Epithelial cell of esophagus (primary cell): ENCODE measurements at regions not wholly inside any gene's neighbourhood (a gene's known extent, or its start where the extent isn't known, plus 50 kb on each side); places are given as distances from the start of the nearest gene placed in this dataset.
A peak's percentile ranks its signal among the peaks of the same experiment; 100 is the strongest.

ENCODE experiments used
- DNase-seq: peaks from one replicate; pipeline ENCODE4 v3.0.0; 2010; ENCODE audit warnings: low read depth
- H3K4me3 ChIP-seq: 2 replicates; pipeline ENCODE4 v1.5.1; 2011; ENCODE audit warnings: mild to moderate bottlenecking, low read length, control low read depth
- CTCF ChIP-seq: IDR thresholded peaks from 2 replicates; pipeline ENCODE4 v1.5.1; 2011; ENCODE audit warnings: low read depth, mild to moderate bottlenecking, low read length, control low read depth, inconsistent platforms; ENCODE audit not compliant: insufficient read depth; ENCODE audit errors: missing control alignments

GRCh38 chrX:131821945-131822622, 201.0 kb upstream of the STK26 start:
- TF ChIP-seq CTCF: no peak
- no peak for DNase-seq
- H3K4me3 ChIP-seq: no peak overlapping the region

GRCh38 chrX:131826572-131826971, 196.5 kb upstream of the STK26 start:
- TF ChIP-seq CTCF: no peak
- H3K4me3 ChIP-seq: no peak overlapping the region
- no peak for DNase-seq

- peak; percentile 11 for TF ChIP-seq CTCF
- H3K4me3 ChIP-seq: no peak overlapping the region
- peak; percentile 39 for DNase-seq
These were observed 195.2 kb upstream of the STK26 start for GRCh38 chrX:131827935-131828334.

GRCh38 chrX:131828482-131828881, 194.6 kb upstream of the STK26 start:
- H3K4me3 ChIP-seq: peak overlapping the region; percentile 21
- no peak for TF ChIP-seq CTCF

GRCh38 chrX:131830400-131831184, 192.5 kb upstream of the STK26 start:
- TF ChIP-seq CTCF: peak; percentile 40
- peak overlapping the region; percentile 34 for H3K4me3 ChIP-seq
- peak; percentile 79 for DNase-seq

More at GRCh38 chrX:131828482-131828881, 194.6 kb upstream of the STK26 start:
- no peak for DNase-seq

- no peak for DNase-seq
- H3K4me3 ChIP-seq: no peak overlapping the region
- no peak for TF ChIP-seq CTCF
These were observed 191.9 kb upstream of the STK26 start for GRCh38 chrX:131831185-131831520.
